A673 (cell line): ENCODE measurements at regions not wholly inside any gene's neighbourhood (a gene's known extent, or its start where the extent isn't known, plus 50 kb on each side); places are given as distances from the start of the nearest gene placed in this dataset.

Experiments used
- BruUV-seq: library from RNA; stranded (reverse); fragments of 400-500 nt; replicated peaks from 2 replicates; lab custom pipeline; 2021; lab: Mats Ljungman, UMichigan
- CTCF ChIA-PET: fragments of 300-600 bp; sonication (Branson Sonifier 250); formaldehyde crosslinking; loops from one replicate; lab custom pipeline; 2022; ENCODE audit warnings: antibody characterized with exemption; lab: Charles Lee
- POLR2A ChIA-PET: fragments of 300-600 bp; sonication (Branson Sonifier 250); formaldehyde crosslinking; loops from one replicate; lab custom pipeline; 2022; ENCODE audit warnings: antibody characterized with exemption; ENCODE audit not compliant: low non-redundant PET; lab: Charles Lee
- DNase-seq: peaks from one replicate; pipeline ENCODE4 v3.0.0-alpha.2; 2015; ENCODE audit warnings: low spot score
- H3K27ac ChIP-seq: fragments of 200-600 bp; sonication (generic); 2 replicates; pipeline ENCODE4 v1.5.1; 2016; ENCODE audit warnings: mixed run types, low read depth, mild to moderate bottlenecking, mixed read lengths, antibody characterized with exemption, low read length; ENCODE audit not compliant: poor library complexity, severe bottlenecking
- H3K27me3 ChIP-seq: fragments of 200-600 bp; sonication (generic); replicated peaks from 2 replicates; pipeline ENCODE4 v1.6.1; 2017; ENCODE audit warnings: mixed run types, low read depth, mild to moderate bottlenecking, mixed read lengths, antibody characterized with exemption, low read length; ENCODE audit not compliant: insufficient read depth, poor library complexity
- H3K36me3 ChIP-seq: fragments of 200-600 bp; sonication (generic); 2 replicates; pipeline ENCODE4 v1.6.1; 2016; ENCODE audit warnings: mixed run types, mild to moderate bottlenecking, mixed read lengths, antibody characterized with exemption, low read length; ENCODE audit not compliant: insufficient read depth, poor library complexity, severe bottlenecking
- H3K4me1 ChIP-seq: fragments of 200-600 bp; sonication (generic); 2 replicates; pipeline ENCODE4 v1.6.1; 2017; ENCODE audit warnings: mixed run types, mild to moderate bottlenecking, mixed read lengths, antibody characterized with exemption, low read length; ENCODE audit not compliant: insufficient read depth, poor library complexity, severe bottlenecking
- H3K4me3 ChIP-seq: fragments of 200-600 bp; sonication (generic); 2 replicates; pipeline ENCODE4 v1.5.1; 2016; ENCODE audit warnings: low read depth, mixed run types, mild to moderate bottlenecking, mixed read lengths, low read length; ENCODE audit not compliant: poor library complexity, severe bottlenecking
- H3K9me3 ChIP-seq: fragments of 200-600 bp; sonication (generic); 2 replicates; pipeline ENCODE4 v1.6.1; 2016; ENCODE audit warnings: mixed run types, low read depth, mild to moderate bottlenecking, mixed read lengths, antibody characterized with exemption, low read length; ENCODE audit not compliant: poor library complexity, severe bottlenecking
- CTCF ChIP-seq: fragments of 300-800, 200-600 bp; sonication (generic); conservative IDR thresholded peaks from 2 replicates; pipeline ENCODE4 v1.5.1; 2017; ENCODE audit warnings: low read depth, mild to moderate bottlenecking, antibody characterized with exemption, low read length, moderate library complexity, mixed read lengths
- EZH2 ChIP-seq: fragments of 200-600 bp; sonication (generic); IDR thresholded peaks from 2 replicates; pipeline ENCODE4 v1.6.1; 2017; ENCODE audit warnings: borderline replicate concordance, low read depth, mild to moderate bottlenecking, mixed read lengths, antibody characterized with exemption, low read length; ENCODE audit not compliant: poor library complexity, severe bottlenecking
- intact Hi-C: fragments of 100-400 bp; cut with micrococcal nuclease; formaldehyde crosslinking; loops from one replicate; pipeline ENCODE4 v1.10.0; 2022; ENCODE audit not compliant: unreplicated experiment

GRCh38 chr13:83019986-83020385 lies 862.3 kb downstream of the SLITRK1 start:
- intact Hi-C loops: no loop called here
- TF ChIP-seq CTCF (no peak), EZH2 (no peak)
- no peak overlapping the region for H3K4me3 ChIP-seq
- CTCF ChIA-PET: no interaction called here
- H3K36me3 ChIP-seq: no peaks in the 10 kb centered on the region
- no peak for DNase-seq
- H3K27me3 ChIP-seq: no peaks in the 10 kb centered on the region
- BruUV-seq: no TSS peak
- H3K4me1 ChIP-seq: no peaks in the 10 kb centered on the region
- POLR2A ChIA-PET: no interaction called here
- H3K9me3 ChIP-seq: no peaks in the 10 kb centered on the region
- H3K27ac ChIP-seq: no peak overlapping the region

- ChIA-PET CTCF (no interaction called here), POLR2A (no interaction called here)
- intact Hi-C loops: no loop called here
- H3K4me3 ChIP-seq: no peak overlapping the region
- TF ChIP-seq CTCF (no peak), EZH2 (no peak)
- H3K27ac ChIP-seq: no peak overlapping the region
- no TSS peak for BruUV-seq
- no peaks in the 10 kb centered on the region for H3K9me3 ChIP-seq
- H3K36me3 ChIP-seq: no peaks in the 10 kb centered on the region
- DNase-seq: no peak
- no peaks in the 10 kb centered on the region for H3K4me1 ChIP-seq
- H3K27me3 ChIP-seq: no peaks in the 10 kb centered on the region
These were observed 872.3 kb downstream of the SLITRK1 start for GRCh38 chr13:83009987-83010386.

GRCh38 chr13:83008212-83008929 lies 873.9 kb downstream of the SLITRK1 start:
- intact Hi-C loops: no loop called here
- DNase-seq: no peak
- Histone ChIP-seq H3K36me3 (no peaks in the 10 kb centered on the region), H3K4me1 (no peaks in the 10 kb centered on the region), H3K27me3 (no peaks in the 10 kb centered on the region), H3K27ac (no peak overlapping the region), H3K9me3 (no peaks in the 10 kb centered on the region), H3K4me3 (no peak overlapping the region)
- BruUV-seq: no TSS peak
- TF ChIP-seq CTCF: no peak
- no peak for TF ChIP-seq EZH2
- POLR2A ChIA-PET: no interaction called here
- CTCF ChIA-PET: no interaction called here
